Colonic mucosa (tissue), 4 donors: ENCODE measurements at regions not wholly inside any gene's neighbourhood (a gene's known extent, or its start where the extent isn't known, plus 50 kb on each side); places are given as distances from the start of the nearest gene placed in this dataset.

ENCODE experiments used
- DNase-seq: peaks from one replicate; pipeline ENCODE4 v3.0.0-alpha.2; 2020
- H3K27ac ChIP-seq: fragments of 200-600 bp; one replicate; pipeline ENCODE4 v1.8.0; 2021
- H3K27me3 ChIP-seq: fragments of 200-600 bp; one replicate; pipeline ENCODE4 v1.8.0; 2021
- H3K36me3 ChIP-seq: fragments of 200-600 bp; one replicate; pipeline ENCODE4 v1.8.0; 2021
- H3K4me1 ChIP-seq: fragments of 200-600 bp; one replicate; pipeline ENCODE4 v1.8.0; 2021; ENCODE audit warnings: mild to moderate bottlenecking
- H3K4me3 ChIP-seq: fragments of 200-600 bp; one replicate; pipeline ENCODE4 v1.8.0; 2021
- H3K9ac ChIP-seq, 2 donors: one replicate each; pipeline ENCODE4 v1.7.0; 2013; ENCODE audit warnings: control low read depth in 2 of 2, low read depth in 2 of 2, low read length in 2 of 2
- H3K9me3 ChIP-seq: fragments of 200-600 bp; one replicate; pipeline ENCODE4 v1.8.0; 2021
- intact Hi-C: fragments of 100-400 bp; cut with DNase I; formaldehyde crosslinking; loops from one replicate; pipeline ENCODE4 v1.14.1; 2022
- TF ChIP-seq, protein P1 (sequence below): fragments of 200-600 bp; IDR thresholded peaks from one replicate; pipeline ENCODE4 v1.8.0; 2022; ENCODE audit warnings: antibody characterized with exemption, mild to moderate bottlenecking
- donor health status: healthy.
- donor health status: DM: no; HTN: no; CAD: no.
- donor health status: DM: no; HTN: no; CAD: no.

GRCh38 chr5:31119938-31120641, 73.4 kb upstream of the CDH6 start:
- no peak overlapping the region for H3K4me3 ChIP-seq
- TF ChIP-seq, protein P1, sequence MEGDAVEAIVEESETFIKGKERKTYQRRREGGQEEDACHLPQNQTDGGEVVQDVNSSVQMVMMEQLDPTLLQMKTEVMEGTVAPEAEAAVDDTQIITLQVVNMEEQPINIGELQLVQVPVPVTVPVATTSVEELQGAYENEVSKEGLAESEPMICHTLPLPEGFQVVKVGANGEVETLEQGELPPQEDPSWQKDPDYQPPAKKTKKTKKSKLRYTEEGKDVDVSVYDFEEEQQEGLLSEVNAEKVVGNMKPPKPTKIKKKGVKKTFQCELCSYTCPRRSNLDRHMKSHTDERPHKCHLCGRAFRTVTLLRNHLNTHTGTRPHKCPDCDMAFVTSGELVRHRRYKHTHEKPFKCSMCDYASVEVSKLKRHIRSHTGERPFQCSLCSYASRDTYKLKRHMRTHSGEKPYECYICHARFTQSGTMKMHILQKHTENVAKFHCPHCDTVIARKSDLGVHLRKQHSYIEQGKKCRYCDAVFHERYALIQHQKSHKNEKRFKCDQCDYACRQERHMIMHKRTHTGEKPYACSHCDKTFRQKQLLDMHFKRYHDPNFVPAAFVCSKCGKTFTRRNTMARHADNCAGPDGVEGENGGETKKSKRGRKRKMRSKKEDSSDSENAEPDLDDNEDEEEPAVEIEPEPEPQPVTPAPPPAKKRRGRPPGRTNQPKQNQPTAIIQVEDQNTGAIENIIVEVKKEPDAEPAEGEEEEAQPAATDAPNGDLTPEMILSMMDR, result no peak
- no peaks in the 10 kb centered on the region for H3K9me3 ChIP-seq
- H3K36me3 ChIP-seq, result no peaks in the 10 kb centered on the region
- intact Hi-C loops, result no loop called here
- H3K27ac ChIP-seq, result no peak overlapping the region
- no peak for DNase-seq
- no peak overlapping the region for H3K9ac ChIP-seq
- no peaks in the 10 kb centered on the region for H3K4me1 ChIP-seq
- H3K27me3 ChIP-seq, result no peaks in the 10 kb centered on the region

- Histone ChIP-seq H3K27ac (no peak overlapping the region), H3K4me3 (no peak overlapping the region), H3K9ac (no peak overlapping the region), H3K36me3 (no peaks in the 10 kb centered on the region), H3K4me1 (no peaks in the 10 kb centered on the region), H3K27me3 (no peaks in the 10 kb centered on the region), H3K9me3 (no peaks in the 10 kb centered on the region)
- DNase-seq, result no peak
- intact Hi-C loops, result no loop called here
- TF ChIP-seq, protein P1, result no peak
Measured at GRCh38 chr5:31116466-31117031, 76.9 kb upstream of the CDH6 start.

- intact Hi-C loops, result no loop called here
- no peaks in the 10 kb centered on the region for H3K9me3 ChIP-seq
- H3K36me3 ChIP-seq, result no peaks in the 10 kb centered on the region
- H3K4me1 ChIP-seq, result no peaks in the 10 kb centered on the region
- DNase-seq, result no peak
- no peak overlapping the region for H3K4me3 ChIP-seq
- TF ChIP-seq, protein P1, result no peak
- H3K27ac ChIP-seq, result no peak overlapping the region
- H3K27me3 ChIP-seq, result no peaks in the 10 kb centered on the region
- H3K9ac ChIP-seq, result no peak overlapping the region
Measured at GRCh38 chr5:31114817-31115216, 78.7 kb upstream of the CDH6 start.

GRCh38 chr5:31113666-31114350, 79.7 kb upstream of the CDH6 start:
- Histone ChIP-seq H3K27ac (no peak overlapping the region), H3K9me3 (no peaks in the 10 kb centered on the region), H3K9ac (no peak overlapping the region), H3K4me3 (no peak overlapping the region), H3K36me3 (no peaks in the 10 kb centered on the region), H3K4me1 (no peaks in the 10 kb centered on the region), H3K27me3 (no peaks in the 10 kb centered on the region)
- DNase-seq, result no peak
- TF ChIP-seq, protein P1, result no peak
- intact Hi-C loops, result no loop called here

- Histone ChIP-seq H3K9me3 (no peaks in the 10 kb centered on the region), H3K27ac (no peak overlapping the region), H3K4me1 (no peaks in the 10 kb centered on the region), H3K4me3 (no peak overlapping the region), H3K27me3 (no peaks in the 10 kb centered on the region), H3K9ac (no peak overlapping the region), H3K36me3 (no peaks in the 10 kb centered on the region)
- intact Hi-C loops, result no loop called here
- TF ChIP-seq, protein P1, result no peak
- DNase-seq, result no peak
Measured at GRCh38 chr5:31113101-31113500, 80.4 kb upstream of the CDH6 start.
